GM23338 (cell line): ENCODE measurements at regions not wholly inside any gene's neighbourhood (a gene's known extent, or its start where the extent isn't known, plus 50 kb on each side); places are given as distances from the start of the nearest gene placed in this dataset.

Experiments used
- ATAC-seq: fragments of 200-7000 bp; cut with Tn5 transposase; 3 replicates; pipeline ENCODE4 v1.9.1; 2020
- DNase-seq: peaks from one replicate; pipeline ENCODE4 v3.0.0-alpha.2; 2015; ENCODE audit warnings: low spot score
- H2AFZ ChIP-seq: fragments of 200-600 bp; sonication (generic); 2 replicates; pipeline ENCODE4 v1.8.0; 2016; ENCODE audit warnings: antibody characterized with exemption, mild to moderate bottlenecking, moderate library complexity
- H3F3A ChIP-seq: fragments of 200-600 bp; sonication (generic); replicated peaks from 2 replicates; pipeline ENCODE4 v1.8.0; 2017; ENCODE audit warnings: antibody characterized with exemption, mixed run types, low read depth
- H3K27ac ChIP-seq: fragments of 200-600 bp; sonication (generic); 2 replicates; pipeline ENCODE4 v1.6.1; 2016; ENCODE audit warnings: low read depth
- H3K27me3 ChIP-seq: fragments of 200-600 bp; sonication (generic); 2 replicates; pipeline ENCODE4 v1.8.0; 2016; ENCODE audit warnings: mild to moderate bottlenecking, mixed run types, moderate library complexity; ENCODE audit not compliant: insufficient read depth
- H3K36me3 ChIP-seq: fragments of 200-600 bp; sonication (generic); 2 replicates; pipeline ENCODE4 v1.8.0; 2016; ENCODE audit warnings: mild to moderate bottlenecking; ENCODE audit not compliant: insufficient read depth
- H3K4me1 ChIP-seq: fragments of 200-600 bp; sonication (generic); 2 replicates; pipeline ENCODE4 v1.8.0; 2016; ENCODE audit warnings: mild to moderate bottlenecking, moderate library complexity; ENCODE audit not compliant: insufficient read depth
- H3K4me2 ChIP-seq: fragments of 200-600 bp; sonication (generic); 2 replicates; pipeline ENCODE4 v1.7.1; 2017; ENCODE audit warnings: mixed run types
- H3K4me3 ChIP-seq: fragments of 200-600 bp; sonication (generic); 2 replicates; pipeline ENCODE4 v1.6.1; 2016; ENCODE audit warnings: mixed run types
- H3K79me2 ChIP-seq: fragments of 200-600 bp; sonication (generic); replicated peaks from 2 replicates; pipeline ENCODE4 v1.8.0; 2017; ENCODE audit warnings: mild to moderate bottlenecking; ENCODE audit not compliant: insufficient read depth
- H3K9me2 ChIP-seq: fragments of 200-600 bp; sonication (generic); 2 replicates; pipeline ENCODE4 v1.8.0; 2017; ENCODE audit not compliant: insufficient read depth
- H4K20me1 ChIP-seq: fragments of 200-600 bp; sonication (generic); replicated peaks from 2 replicates; pipeline ENCODE4 v1.8.0; 2017; ENCODE audit warnings: mild to moderate bottlenecking; ENCODE audit not compliant: insufficient read depth
- H3K27ac Mint-ChIP-seq: 2 replicates; pipeline ENCODE4 v1.8.0; 2020; ENCODE audit warnings: inconsistent platforms, mild to moderate bottlenecking, moderate library complexity, mixed read lengths
- H3K27me3 Mint-ChIP-seq: 3 replicates; pipeline ENCODE4 v1.8.0; 2022; ENCODE audit warnings: low read depth, mild to moderate bottlenecking, moderate library complexity, mixed read lengths, inconsistent platforms; ENCODE audit not compliant: insufficient read depth, poor library complexity
- H3K36me3 Mint-ChIP-seq: 3 replicates; pipeline ENCODE4 v1.8.0; 2021; ENCODE audit warnings: low read depth, mild to moderate bottlenecking, inconsistent platforms, moderate library complexity, mixed read lengths
- H3K4me1 Mint-ChIP-seq: 3 replicates; pipeline ENCODE4 v1.8.0; 2020; ENCODE audit warnings: mild to moderate bottlenecking, inconsistent platforms, mixed read lengths
- H3K4me3 Mint-ChIP-seq: 3 replicates; pipeline ENCODE4 v1.8.0; 2021; ENCODE audit warnings: moderate library complexity, mild to moderate bottlenecking, inconsistent platforms, mixed read lengths
- H3K9me3 Mint-ChIP-seq: 3 replicates; pipeline ENCODE4 v1.8.0; 2020; ENCODE audit warnings: moderate library complexity, mild to moderate bottlenecking, inconsistent platforms, mixed read lengths
- CTCF ChIP-seq, 2 experiments: fragments of 200-600 bp in 1 of 2; sonication (generic) in 1 of 2; conservative IDR thresholded peaks; 2 replicates each; pipeline versions ENCODE4 v1.5.1 to v1.6.1; 2016 to 2017; ENCODE audit warnings: antibody characterized with exemption in 2 of 2, low read depth in 2 of 2, mild to moderate bottlenecking in 2 of 2, moderate library complexity in 1 of 2
- EZH2phosphoT487 ChIP-seq: fragments of 200-600 bp; sonication (generic); IDR thresholded peaks from one replicate; pipeline ENCODE4 v1.8.1; 2018; ENCODE audit warnings: antibody characterized with exemption; ENCODE audit not compliant: unreplicated experiment
- STAT1 ChIP-seq: IDR thresholded peaks from one replicate; pipeline ENCODE4 v1.6.1; 2016; ENCODE audit warnings: antibody characterized with exemption; ENCODE audit not compliant: unreplicated experiment
- ZNF462 ChIP-seq: fragments of 250-450 bp; sonication (Bioruptor Pico); IDR thresholded peaks from 2 replicates; pipeline ENCODE4 v1.5.0; 2020; ENCODE audit warnings: mild to moderate bottlenecking, moderate library complexity

- H3K27me3 ChIP-seq, result no peaks in the 10 kb centered on the region
- H3K9me2 ChIP-seq, result no peaks in the 10 kb centered on the region
- H2AFZ ChIP-seq, result peak overlapping the region; percentile 70
- no peaks in the 10 kb centered on the region for H3K79me2 ChIP-seq
- peaks cover 38% of the 10 kb centered on the region for H3K4me1 Mint-ChIP-seq
- H3K4me2 ChIP-seq, result peak overlapping the region; percentile 37
- TF ChIP-seq EZH2phosphoT487 (no peak), ZNF462 (0 out of 2 replicates have a peak, but pooled peaks have one; percentile 5), STAT1 (no peak)
- ATAC-seq, result peak; percentile 96
- no peaks in the 10 kb centered on the region for H4K20me1 ChIP-seq
- peak overlapping the region; percentile 24; the same call in 1 of the 2 replicates for H3K4me3 ChIP-seq
- peaks cover 2% of the 10 kb centered on the region for H3K27me3 Mint-ChIP-seq
- 0 out of 2 replicates have a peak overlapping the region, but pooled peaks have one; percentile 17 for H3K27ac ChIP-seq
- no peaks in the 10 kb centered on the region for H3K36me3 Mint-ChIP-seq
- H3K9me3 Mint-ChIP-seq, result no peaks in the 10 kb centered on the region
- peaks cover 33% of the 10 kb centered on the region for H3K4me1 ChIP-seq
- H3F3A ChIP-seq, result no peaks in the 10 kb centered on the region
- peak; percentile 76 for DNase-seq
- H3K4me3 Mint-ChIP-seq, result peak overlapping the region; percentile 52
- H3K27ac Mint-ChIP-seq, result peak overlapping the region; percentile 87
- H3K36me3 ChIP-seq, result no peaks in the 10 kb centered on the region
Measured at GRCh38 chr1:60886793-60887331, 195.5 kb upstream of the NFIA start.

- H3K4me1 ChIP-seq, result peaks cover 30% of the 10 kb centered on the region
- H3K9me3 Mint-ChIP-seq, result no peaks in the 10 kb centered on the region
- no peaks in the 10 kb centered on the region for H3F3A ChIP-seq
- no peak for DNase-seq
- H3K27me3 Mint-ChIP-seq, result peaks cover 2% of the 10 kb centered on the region
- H3K36me3 ChIP-seq, result no peaks in the 10 kb centered on the region
- no peak overlapping the region for H2AFZ ChIP-seq
- peaks cover 30% of the 10 kb centered on the region for H3K4me1 Mint-ChIP-seq
- H3K79me2 ChIP-seq, result no peaks in the 10 kb centered on the region
- no peaks in the 10 kb centered on the region for H3K36me3 Mint-ChIP-seq
- H3K4me2 ChIP-seq, result peak overlapping the region; percentile 37; the same call in 1 of the 2 replicates
- no peak for ATAC-seq
- no peak overlapping the region for H3K4me3 Mint-ChIP-seq
- H3K27me3 ChIP-seq, result no peaks in the 10 kb centered on the region
- no peak overlapping the region for H3K4me3 ChIP-seq
- H4K20me1 ChIP-seq, result no peaks in the 10 kb centered on the region
- H3K9me2 ChIP-seq, result no peaks in the 10 kb centered on the region
- H3K27ac Mint-ChIP-seq, result peak overlapping the region; percentile 87; the same call in 1 of the 2 replicates
- H3K27ac ChIP-seq, result no peak overlapping the region
- TF ChIP-seq CTCF (conservative IDR thresholded peaks at IDR 0.05; ENCODE audit: low read depth in 2 of 2), result no peak
Measured at GRCh38 chr1:60886090-60886489, 196.3 kb upstream of the NFIA start.
